CD4-positive, alpha-beta memory T cell (primary cell): ENCODE measurements at regions not wholly inside any gene's neighbourhood (a gene's known extent, or its start where the extent isn't known, plus 50 kb on each side); places are given as distances from the start of the nearest gene placed in this dataset.
A peak's percentile ranks its signal among the peaks of the same experiment; 100 is the strongest.

Experiments used
- CTCF ChIA-PET: fragments of 350-600 bp; sonication (Branson Sonifier 250); formaldehyde crosslinking; loops from one replicate; lab custom pipeline; 2021; ENCODE audit warnings: inconsistent platforms; ENCODE audit not compliant: partially characterized antibody; lab: Charles Lee
- POLR2A ChIA-PET: fragments of 350-600 bp; sonication (Branson Sonifier 250); formaldehyde crosslinking; loops from one replicate; lab custom pipeline; 2021; ENCODE audit not compliant: partially characterized antibody; lab: Charles Lee
- DNase-seq, 5 donors: peaks; one replicate each; pipeline versions ENCODE4 v3.0.0 to v3.0.0-alpha.2; 2020 to 2022; ENCODE audit warnings: mixed read lengths in 1 of 5
- H3K27ac ChIP-seq: one replicate; pipeline ENCODE4 v1.7.0; 2013; ENCODE audit warnings: low read depth, low read length
- H3K27me3 ChIP-seq: 2 replicates; pipeline ENCODE4 v1.7.0; 2013; ENCODE audit warnings: mild to moderate bottlenecking, low read length, moderate library complexity; ENCODE audit not compliant: insufficient read depth
- H3K36me3 ChIP-seq: 2 replicates; pipeline ENCODE4 v1.7.0; 2013; ENCODE audit warnings: mild to moderate bottlenecking, low read length, moderate library complexity; ENCODE audit not compliant: insufficient read depth
- H3K4me1 ChIP-seq: 2 replicates; pipeline ENCODE4 v1.7.0; 2013; ENCODE audit warnings: mild to moderate bottlenecking, low read length, moderate library complexity; ENCODE audit not compliant: insufficient read depth
- H3K4me3 ChIP-seq, 2 donors: one replicate each; pipeline ENCODE4 v1.7.0; 2013; ENCODE audit warnings: low read length in 2 of 2, mild to moderate bottlenecking in 1 of 2
- H3K9me3 ChIP-seq, 2 donors: one replicate each; pipeline ENCODE4 v1.7.0; 2013; ENCODE audit warnings: low read length in 2 of 2, control low read depth in 1 of 2; ENCODE audit not compliant: control insufficient read depth in 1 of 2
- H3K27ac Mint-ChIP-seq, 7 donors: one replicate each; pipeline ENCODE4 v1.8.0; 2020 to 2021; ENCODE audit warnings: mixed read lengths in 7 of 7, mild to moderate bottlenecking in 6 of 7, inconsistent platforms in 3 of 7, moderate library complexity in 3 of 7
- H3K27me3 Mint-ChIP-seq, 2 donors: one replicate each; pipeline ENCODE4 v1.8.0; 2020 to 2021; ENCODE audit warnings: mixed read lengths in 2 of 2
- H3K36me3 Mint-ChIP-seq, 2 donors: one replicate each; pipeline ENCODE4 v1.8.0; 2020 to 2021; ENCODE audit warnings: mixed read lengths in 2 of 2, inconsistent platforms in 1 of 2, mild to moderate bottlenecking in 1 of 2
- H3K4me1 Mint-ChIP-seq, 4 donors: one replicate each; pipeline ENCODE4 v1.8.0; 2020 to 2021; ENCODE audit warnings: mixed read lengths in 4 of 4, mild to moderate bottlenecking in 1 of 4
- H3K4me3 Mint-ChIP-seq, 8 donors: one replicate each; pipeline ENCODE4 v1.8.0; 2020 to 2021; ENCODE audit warnings: mixed read lengths in 8 of 8, mild to moderate bottlenecking in 7 of 8, moderate library complexity in 6 of 8, inconsistent platforms in 3 of 8
- H3K9me3 Mint-ChIP-seq, 8 donors: one replicate each; pipeline ENCODE4 v1.8.0; 2020 to 2021; ENCODE audit warnings: mixed read lengths in 8 of 8, mild to moderate bottlenecking in 5 of 8, inconsistent platforms in 3 of 8, moderate library complexity in 1 of 8
- intact Hi-C: fragments of 100-400 bp; cut with micrococcal nuclease; formaldehyde crosslinking; loops from one replicate; pipeline ENCODE4 v1.15.1; 2023

GRCh38 chr6:105949869-105950268, 136.3 kb upstream of the PRDM1 start:
- ChIA-PET CTCF (interaction anchor here (0.6 kb wide), 1 partner anchor 411 kb away, joined by 3 read pairs; no protein-coding TSS in a partner anchor), POLR2A (no interaction called here)
- DNase-seq, result no peak
- Mint-ChIP-seq H3K4me1 (no peaks in the 10 kb centered on the region), H3K27ac (no peak overlapping the region), H3K27me3 (no peaks in the 10 kb centered on the region), H3K4me3 (no peak overlapping the region), H3K9me3 (no peaks in the 10 kb centered on the region), H3K36me3 (no peaks in the 10 kb centered on the region)
- Histone ChIP-seq H3K27ac (no peak overlapping the region), H3K4me3 (no peak overlapping the region), H3K9me3 (no peaks in the 10 kb centered on the region), H3K4me1 (no peaks in the 10 kb centered on the region), H3K36me3 (no peaks in the 10 kb centered on the region), H3K27me3 (no peaks in the 10 kb centered on the region)
- intact Hi-C loops, result no loop called here

GRCh38 chr6:105943514-105943913, 142.6 kb upstream of the PRDM1 start:
- H3K27me3 ChIP-seq, result no peaks in the 10 kb centered on the region
- no peaks in the 10 kb centered on the region for H3K4me1 ChIP-seq
- H3K4me1 Mint-ChIP-seq, result peaks cover 3 to 9% (median 7%) of the 10 kb centered on the region in 4 donors
- intact Hi-C loops, result no loop called here
- H3K4me3 Mint-ChIP-seq, result no peak overlapping the region
- H3K9me3 Mint-ChIP-seq, result no peaks in the 10 kb centered on the region
- peak overlapping the region in 1 of 7 donors; percentile 43 for H3K27ac Mint-ChIP-seq
- H3K36me3 ChIP-seq, result no peaks in the 10 kb centered on the region
- H3K9me3 ChIP-seq, result no peaks in the 10 kb centered on the region
- H3K27me3 Mint-ChIP-seq, result peaks cover 0 to 2% of the 10 kb centered on the region in 2 donors
- no peak overlapping the region for H3K27ac ChIP-seq
- ChIA-PET POLR2A (interaction anchor here (0.6 kb wide), 1 partner anchor 292 kb away, joined by 3 read pairs; no protein-coding TSS in a partner anchor), CTCF (interaction anchor here (0.7 kb wide), 1 partner anchor 37 kb away, joined by 3 read pairs; no protein-coding TSS in a partner anchor)
- no peaks in the 10 kb centered on the region for H3K36me3 Mint-ChIP-seq
- DNase-seq, result no peak
- no peak overlapping the region for H3K4me3 ChIP-seq

- ChIA-PET CTCF (no interaction called here), POLR2A (no interaction called here)
- Mint-ChIP-seq H3K9me3 (no peaks in the 10 kb centered on the region), H3K27me3 (peaks cover 0 to 2% of the 10 kb centered on the region in 2 donors), H3K36me3 (no peaks in the 10 kb centered on the region), H3K4me3 (no peak overlapping the region), H3K27ac (peak overlapping the region in 1 of 7 donors; percentile 14), H3K4me1 (peaks cover 3 to 9% (median 7%) of the 10 kb centered on the region in 4 donors)
- no peak overlapping the region for H3K27ac ChIP-seq
- no peaks in the 10 kb centered on the region for H3K27me3 ChIP-seq
- intact Hi-C loops, result no loop called here
- H3K9me3 ChIP-seq, result no peaks in the 10 kb centered on the region
- no peak for DNase-seq
- no peaks in the 10 kb centered on the region for H3K36me3 ChIP-seq
- no peak overlapping the region for H3K4me3 ChIP-seq
- no peaks in the 10 kb centered on the region for H3K4me1 ChIP-seq
These were observed 144.3 kb upstream of the PRDM1 start for GRCh38 chr6:105941621-105942412.

GRCh38 chr6:105940990-105941389, 145.1 kb upstream of the PRDM1 start:
- no peak overlapping the region for H3K4me3 Mint-ChIP-seq
- H3K36me3 ChIP-seq, result no peaks in the 10 kb centered on the region
- H3K27ac ChIP-seq, result no peak overlapping the region
- no peaks in the 10 kb centered on the region for H3K4me1 ChIP-seq
- no peak for DNase-seq
- no peaks in the 10 kb centered on the region for H3K9me3 Mint-ChIP-seq
- POLR2A ChIA-PET, result no interaction called here
- peaks cover 0 to 2% of the 10 kb centered on the region in 2 donors for H3K27me3 Mint-ChIP-seq
- no peaks in the 10 kb centered on the region for H3K9me3 ChIP-seq
- H3K36me3 Mint-ChIP-seq, result no peaks in the 10 kb centered on the region
- no peak overlapping the region for H3K4me3 ChIP-seq
- intact Hi-C loops, result no loop called here
- H3K4me1 Mint-ChIP-seq, result peaks cover 3 to 9% (median 7%) of the 10 kb centered on the region in 4 donors
- no peak overlapping the region for H3K27ac Mint-ChIP-seq
- no peaks in the 10 kb centered on the region for H3K27me3 ChIP-seq
- CTCF ChIA-PET, result no interaction called here

- Histone ChIP-seq H3K9me3 (no peaks in the 10 kb centered on the region), H3K36me3 (no peaks in the 10 kb centered on the region), H3K27me3 (no peaks in the 10 kb centered on the region), H3K4me1 (no peaks in the 10 kb centered on the region), H3K4me3 (no peak overlapping the region), H3K27ac (no peak overlapping the region)
- Mint-ChIP-seq H3K27ac (no peak overlapping the region), H3K4me3 (no peak overlapping the region), H3K36me3 (no peaks in the 10 kb centered on the region), H3K27me3 (peaks cover 0 to 2% of the 10 kb centered on the region in 2 donors), H3K4me1 (no peaks in the 10 kb centered on the region), H3K9me3 (peaks cover 0 to 2% (median 0%) of the 10 kb centered on the region in 8 donors)
- intact Hi-C loops, result no loop called here
- DNase-seq, result no peak
- POLR2A ChIA-PET, result no interaction called here
- CTCF ChIA-PET, result no interaction called here
These were observed 149.2 kb upstream of the PRDM1 start for GRCh38 chr6:105936972-105937371.

GRCh38 chr6:105935416-105935815, 150.7 kb upstream of the PRDM1 start:
- Mint-ChIP-seq H3K4me1 (no peaks in the 10 kb centered on the region), H3K4me3 (no peak overlapping the region), H3K9me3 (peaks cover 0 to 2% (median 0%) of the 10 kb centered on the region in 8 donors), H3K36me3 (no peaks in the 10 kb centered on the region), H3K27me3 (peaks cover 0 to 2% of the 10 kb centered on the region in 2 donors), H3K27ac (no peak overlapping the region)
- CTCF ChIA-PET, result no interaction called here
- no peak for DNase-seq
- no peaks in the 10 kb centered on the region for H3K27me3 ChIP-seq
- no peak overlapping the region for H3K4me3 ChIP-seq
- H3K9me3 ChIP-seq, result no peaks in the 10 kb centered on the region
- no peaks in the 10 kb centered on the region for H3K4me1 ChIP-seq
- H3K27ac ChIP-seq, result no peak overlapping the region
- POLR2A ChIA-PET, result no interaction called here
- H3K36me3 ChIP-seq, result no peaks in the 10 kb centered on the region
- intact Hi-C loops, result no loop called here

GRCh38 chr6:105934708-105935107, 151.4 kb upstream of the PRDM1 start:
- no peaks in the 10 kb centered on the region for H3K27me3 ChIP-seq
- no peak overlapping the region for H3K4me3 ChIP-seq
- Mint-ChIP-seq H3K4me1 (no peaks in the 10 kb centered on the region), H3K27ac (peak overlapping the region in 1 of 7 donors; percentile 9), H3K4me3 (no peak overlapping the region), H3K9me3 (peaks cover 0 to 2% (median 0%) of the 10 kb centered on the region in 8 donors), H3K27me3 (peaks cover 0 to 1% of the 10 kb centered on the region in 2 donors), H3K36me3 (no peaks in the 10 kb centered on the region)
- intact Hi-C loops, result no loop called here
- no peaks in the 10 kb centered on the region for H3K9me3 ChIP-seq
- ChIA-PET POLR2A (no interaction called here), CTCF (no interaction called here)
- no peaks in the 10 kb centered on the region for H3K4me1 ChIP-seq
- no peak overlapping the region for H3K27ac ChIP-seq
- no peaks in the 10 kb centered on the region for H3K36me3 ChIP-seq
- DNase-seq, result no peak
